ENCODE measurements at regions not wholly inside any gene's neighbourhood (a gene's known extent, or its start where the extent isn't known, plus 50 kb on each side); places are given as distances from the start of the nearest gene placed in this dataset.

GRCh38 chr16:65716737-65717700, 595.2 kb upstream of the CDH11 start:
- H3K27ac ChIP-seq (ENCODE audit: low read depth, low read length), result no peak overlapping the region
- H3K27ac Mint-ChIP-seq, result no peak overlapping the region
- ATAC-seq, result no peak
- CTCF ChIA-PET, result no interaction called here
- H3K4me3 Mint-ChIP-seq, result no peak overlapping the region
- intact Hi-C loops (cut with micrococcal nuclease), result no loop called here
- no peak for DNase-seq
- H3K27me3 ChIP-seq (ENCODE audit: control insufficient read depth in 2 of 2, insufficient read depth in 2 of 2, low read length in 2 of 2), result no peaks in the 10 kb centered on the region
- no peaks in the 10 kb centered on the region for H3K9me3 ChIP-seq (ENCODE audit: control insufficient read depth in 2 of 3, low read length in 3 of 3)
- no peaks in the 10 kb centered on the region for H3K36me3 Mint-ChIP-seq
- POLR2A ChIA-PET, result no interaction called here
- peaks cover 0 to 12% (median 7%) of the 10 kb centered on the region in 5 donors for H3K27me3 Mint-ChIP-seq
- no peaks in the 10 kb centered on the region for H3K36me3 ChIP-seq (ENCODE audit: control insufficient read depth in 2 of 3, insufficient read depth in 3 of 3, low read length in 3 of 3)
- no peak overlapping the region for H3K4me3 ChIP-seq (ENCODE audit: low read length)
- H3K4me1 Mint-ChIP-seq, result peaks cover 0 to 2% (median 0%) of the 10 kb centered on the region in 7 donors
- peaks cover 0 to 22% (median 6%) of the 10 kb centered on the region in 11 donors for H3K9me3 Mint-ChIP-seq
- H3K4me1 ChIP-seq (ENCODE audit: control insufficient read depth in 2 of 2, insufficient read depth in 2 of 2, low read length in 2 of 2), result no peaks in the 10 kb centered on the region

- Histone ChIP-seq H3K36me3 (ENCODE audit: control insufficient read depth in 2 of 3, insufficient read depth in 3 of 3, low read length in 3 of 3) (no peaks in the 10 kb centered on the region), H3K27ac (ENCODE audit: low read depth, low read length) (no peak overlapping the region), H3K27me3 (ENCODE audit: control insufficient read depth in 2 of 2, insufficient read depth in 2 of 2, low read length in 2 of 2) (no peaks in the 10 kb centered on the region), H3K4me1 (ENCODE audit: control insufficient read depth in 2 of 2, insufficient read depth in 2 of 2, low read length in 2 of 2) (no peaks in the 10 kb centered on the region), H3K9me3 (ENCODE audit: control insufficient read depth in 2 of 3, low read length in 3 of 3) (no peaks in the 10 kb centered on the region), H3K4me3 (ENCODE audit: low read length) (no peak overlapping the region)
- Mint-ChIP-seq H3K4me3 (no peak overlapping the region), H3K27me3 (peaks cover 0 to 12% (median 7%) of the 10 kb centered on the region in 5 donors), H3K9me3 (peaks cover 0 to 16% (median 2%) of the 10 kb centered on the region in 11 donors), H3K36me3 (no peaks in the 10 kb centered on the region), H3K4me1 (no peaks in the 10 kb centered on the region), H3K27ac (no peak overlapping the region)
- ChIA-PET POLR2A (no interaction called here), CTCF (no interaction called here)
- intact Hi-C loops (cut with micrococcal nuclease), result no loop called here
- DNase-seq (no peak), ATAC-seq (no peak)
These were observed 591.4 kb upstream of the CDH11 start for GRCh38 chr16:65713181-65713808.

- Mint-ChIP-seq H3K27ac (no peak overlapping the region), H3K36me3 (no peaks in the 10 kb centered on the region), H3K4me1 (no peaks in the 10 kb centered on the region), H3K27me3 (peaks cover 0 to 15% (median 0%) of the 10 kb centered on the region in 5 donors), H3K9me3 (peaks cover 0 to 12% (median 2%) of the 10 kb centered on the region in 11 donors), H3K4me3 (no peak overlapping the region)
- no peak overlapping the region for H3K4me3 ChIP-seq (ENCODE audit: low read length)
- H3K4me1 ChIP-seq (ENCODE audit: control insufficient read depth in 2 of 2, insufficient read depth in 2 of 2, low read length in 2 of 2), result no peaks in the 10 kb centered on the region
- no peaks in the 10 kb centered on the region for H3K36me3 ChIP-seq (ENCODE audit: control insufficient read depth in 2 of 3, insufficient read depth in 3 of 3, low read length in 3 of 3)
- DNase-seq (no peak), ATAC-seq (no peak)
- POLR2A ChIA-PET, result no interaction called here
- H3K9me3 ChIP-seq (ENCODE audit: control insufficient read depth in 2 of 3, low read length in 3 of 3), result no peaks in the 10 kb centered on the region
- no peak overlapping the region for H3K27ac ChIP-seq (ENCODE audit: low read depth, low read length)
- intact Hi-C loops (cut with micrococcal nuclease), result no loop called here
- CTCF ChIA-PET, result no interaction called here
- no peaks in the 10 kb centered on the region for H3K27me3 ChIP-seq (ENCODE audit: control insufficient read depth in 2 of 2, insufficient read depth in 2 of 2, low read length in 2 of 2)
These were observed 588.2 kb upstream of the CDH11 start for GRCh38 chr16:65710107-65710506.

- no peaks in the 10 kb centered on the region for H3K4me1 Mint-ChIP-seq
- ChIA-PET CTCF (no interaction called here), POLR2A (interaction anchor here (0.6 kb wide), 1 partner anchor 27 kb away, joined by 3 read pairs; no protein-coding TSS in a partner anchor)
- H3K4me3 ChIP-seq (ENCODE audit: low read length), result no peak overlapping the region
- ATAC-seq (no peak), DNase-seq (no peak)
- H3K36me3 Mint-ChIP-seq, result no peaks in the 10 kb centered on the region
- no peak overlapping the region for H3K27ac ChIP-seq (ENCODE audit: low read depth, low read length)
- H3K9me3 Mint-ChIP-seq, result peaks cover 0 to 11% (median 4%) of the 10 kb centered on the region in 11 donors
- no peak overlapping the region for H3K27ac Mint-ChIP-seq
- intact Hi-C loops (cut with micrococcal nuclease), result no loop called here
- peaks cover 0 to 5% (median 0%) of the 10 kb centered on the region in 5 donors for H3K27me3 Mint-ChIP-seq
- H3K9me3 ChIP-seq (ENCODE audit: control insufficient read depth in 2 of 3, low read length in 3 of 3), result no peaks in the 10 kb centered on the region
- H3K4me3 Mint-ChIP-seq, result no peak overlapping the region
- H3K36me3 ChIP-seq (ENCODE audit: control insufficient read depth in 2 of 3, insufficient read depth in 3 of 3, low read length in 3 of 3), result no peaks in the 10 kb centered on the region
- H3K27me3 ChIP-seq (ENCODE audit: control insufficient read depth in 2 of 2, insufficient read depth in 2 of 2, low read length in 2 of 2), result no peaks in the 10 kb centered on the region
- no peaks in the 10 kb centered on the region for H3K4me1 ChIP-seq (ENCODE audit: control insufficient read depth in 2 of 2, insufficient read depth in 2 of 2, low read length in 2 of 2)
These were observed 583.0 kb upstream of the CDH11 start for GRCh38 chr16:65704866-65705265.

- no peaks in the 10 kb centered on the region for H3K27me3 ChIP-seq (ENCODE audit: control insufficient read depth in 2 of 2, insufficient read depth in 2 of 2, low read length in 2 of 2)
- Mint-ChIP-seq H3K27me3 (peaks cover 0 to 5% (median 0%) of the 10 kb centered on the region in 5 donors), H3K4me1 (no peaks in the 10 kb centered on the region), H3K9me3 (peaks cover 0 to 12% (median 4%) of the 10 kb centered on the region in 11 donors), H3K27ac (no peak overlapping the region), H3K4me3 (no peak overlapping the region), H3K36me3 (no peaks in the 10 kb centered on the region)
- H3K4me3 ChIP-seq (ENCODE audit: low read length), result no peak overlapping the region
- no peak for DNase-seq
- no peak overlapping the region for H3K27ac ChIP-seq (ENCODE audit: low read depth, low read length)
- no peaks in the 10 kb centered on the region for H3K4me1 ChIP-seq (ENCODE audit: control insufficient read depth in 2 of 2, insufficient read depth in 2 of 2, low read length in 2 of 2)
- H3K9me3 ChIP-seq (ENCODE audit: control insufficient read depth in 2 of 3, low read length in 3 of 3), result no peaks in the 10 kb centered on the region
- ChIA-PET POLR2A (no interaction called here), CTCF (no interaction called here)
- no peak for ATAC-seq
- intact Hi-C loops (cut with micrococcal nuclease), result no loop called here
- no peaks in the 10 kb centered on the region for H3K36me3 ChIP-seq (ENCODE audit: control insufficient read depth in 2 of 3, insufficient read depth in 3 of 3, low read length in 3 of 3)
These were observed 581.0 kb upstream of the CDH11 start for GRCh38 chr16:65702707-65703402.

- Histone ChIP-seq H3K27me3 (ENCODE audit: control insufficient read depth in 2 of 2, insufficient read depth in 2 of 2, low read length in 2 of 2) (no peaks in the 10 kb centered on the region), H3K36me3 (ENCODE audit: control insufficient read depth in 2 of 3, insufficient read depth in 3 of 3, low read length in 3 of 3) (no peaks in the 10 kb centered on the region), H3K9me3 (ENCODE audit: control insufficient read depth in 2 of 3, low read length in 3 of 3) (no peaks in the 10 kb centered on the region), H3K27ac (ENCODE audit: low read depth, low read length) (no peak overlapping the region), H3K4me1 (ENCODE audit: control insufficient read depth in 2 of 2, insufficient read depth in 2 of 2, low read length in 2 of 2) (no peaks in the 10 kb centered on the region), H3K4me3 (ENCODE audit: low read length) (no peak overlapping the region)
- intact Hi-C loops (cut with micrococcal nuclease), result no loop called here
- no peaks in the 10 kb centered on the region for H3K27me3 Mint-ChIP-seq
- no peak for ATAC-seq
- H3K27ac Mint-ChIP-seq, result no peak overlapping the region
- ChIA-PET POLR2A (no interaction called here), CTCF (no interaction called here)
- H3K4me3 Mint-ChIP-seq, result no peak overlapping the region
- DNase-seq, result no peak
- no peaks in the 10 kb centered on the region for H3K4me1 Mint-ChIP-seq
- no peaks in the 10 kb centered on the region for H3K36me3 Mint-ChIP-seq
- peaks cover 3 to 18% (median 7%) of the 10 kb centered on the region in 11 donors for H3K9me3 Mint-ChIP-seq
These were observed 578.7 kb upstream of the CDH11 start for GRCh38 chr16:65700596-65700995.

Data from naive thymus-derived CD4-positive, alpha-beta T cell (primary cell).